ENCODE measurements at regions not wholly inside any gene's neighbourhood (a gene's known extent, or its start where the extent isn't known, plus 50 kb on each side); places are given as distances from the start of the nearest gene placed in this dataset.

DNA sequence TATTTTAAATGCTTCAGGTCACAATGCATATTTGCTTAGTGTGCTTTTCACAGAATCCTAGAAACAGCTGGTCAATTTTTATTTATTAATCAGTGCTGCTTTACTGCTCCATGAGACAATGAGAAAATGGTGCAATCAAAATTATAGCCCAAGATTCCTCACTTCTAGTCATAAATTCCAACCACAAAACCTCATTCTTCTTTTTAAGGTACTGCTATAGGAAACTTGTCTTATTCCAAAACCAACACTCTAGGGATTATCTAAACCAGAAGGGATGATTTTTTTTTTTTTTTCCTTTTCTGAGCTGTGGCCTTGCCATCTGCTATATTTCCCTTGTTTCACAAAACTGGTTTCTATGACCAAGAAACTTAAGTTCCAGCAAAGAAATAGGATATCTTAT, 64.0 kb upstream of the SEMA3A start:
- H3K4me3 ChIP-seq, result no peak overlapping the region
- DNase-seq, result peak; percentile 84
- H3K79me2 ChIP-seq (ENCODE audit: insufficient read depth), result no peaks in the 10 kb centered on the region
- TF ChIP-seq EZH2phosphoT487 (IDR thresholded peaks at IDR 0.05; ENCODE audit: insufficient read depth, low read depth), result 0 out of 2 replicates have a peak, but pooled peaks have one; percentile 45
- TF ChIP-seq EZH2 (IDR thresholded peaks at IDR 0.05; ENCODE audit: insufficient read depth, poor library complexity, severe bottlenecking), result no peak
- peaks cover 7% of the 10 kb centered on the region for H3F3A ChIP-seq (ENCODE audit: insufficient read depth)
- H3K4me2 ChIP-seq (ENCODE audit: unreplicated experiment), result peak overlapping the region; percentile 2
- peaks cover 15% of the 10 kb centered on the region for H3K4me1 ChIP-seq (ENCODE audit: insufficient read depth)
- no peaks in the 10 kb centered on the region for H4K20me1 ChIP-seq (ENCODE audit: insufficient read depth)
- no peaks in the 10 kb centered on the region for H3K9me3 ChIP-seq (ENCODE audit: low read depth)
- no peak overlapping the region for H3K27ac ChIP-seq
- no peak overlapping the region for H3K9ac ChIP-seq
- H3K27me3 ChIP-seq (replicated peaks; ENCODE audit: insufficient read depth), result no peaks in the 10 kb centered on the region
- H3K36me3 ChIP-seq (ENCODE audit: low read depth), result no peaks in the 10 kb centered on the region
- in situ Hi-C loops (cut with MboI), result no loop called here
- H2AFZ ChIP-seq, result no peak overlapping the region
- H3K9me2 ChIP-seq (ENCODE audit: insufficient read depth), result no peaks in the 10 kb centered on the region

DNA sequence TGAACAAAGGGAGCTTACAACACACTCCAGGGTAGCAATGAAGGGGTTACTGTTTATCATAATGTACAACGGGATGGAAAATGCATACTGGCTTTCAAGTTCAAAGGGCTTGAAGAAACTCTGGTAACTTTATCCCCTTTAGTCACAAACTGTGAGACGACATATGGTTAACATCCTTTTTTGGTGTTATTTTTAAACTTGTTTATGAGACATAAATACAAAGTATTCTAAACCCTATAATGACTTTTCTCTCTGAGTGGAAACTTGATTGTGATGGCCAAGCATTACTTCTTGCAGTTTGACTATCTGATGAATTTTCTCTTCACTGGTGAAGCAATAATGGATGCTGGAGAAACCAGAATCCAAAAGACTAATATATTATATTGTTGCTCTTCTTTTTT, 62.0 kb upstream of the SEMA3A start:
- WGBS, 2 experiments (ENCODE audit: low coverage in 1 of 2, low lambda C conversion rate in 2 of 2, missing lambda C conversion rate in 2 of 2), result 32 to 33% methylated on average over 2 of the region's 2 CpGs
- Histone ChIP-seq H3F3A (ENCODE audit: insufficient read depth) (peaks cover 15% of the 10 kb centered on the region), H3K9me3 (ENCODE audit: low read depth) (no peaks in the 10 kb centered on the region), H3K36me3 (ENCODE audit: low read depth) (no peaks in the 10 kb centered on the region), H4K20me1 (ENCODE audit: insufficient read depth) (no peaks in the 10 kb centered on the region), H3K4me1 (ENCODE audit: insufficient read depth) (peaks cover 22% of the 10 kb centered on the region), H3K9ac (no peak overlapping the region), H3K27ac (no peak overlapping the region), H3K4me2 (ENCODE audit: unreplicated experiment) (no peak overlapping the region), H2AFZ (no peak overlapping the region), H3K9me2 (ENCODE audit: insufficient read depth) (no peaks in the 10 kb centered on the region), H3K27me3 (replicated peaks; ENCODE audit: insufficient read depth) (no peaks in the 10 kb centered on the region), H3K79me2 (ENCODE audit: insufficient read depth) (no peaks in the 10 kb centered on the region), H3K4me3 (no peak overlapping the region)
- TF ChIP-seq EZH2phosphoT487 (IDR thresholded peaks at IDR 0.05; ENCODE audit: insufficient read depth, low read depth), result no peak
- TF ChIP-seq EZH2 (IDR thresholded peaks at IDR 0.05; ENCODE audit: insufficient read depth, poor library complexity, severe bottlenecking), result no peak
- in situ Hi-C loops (cut with MboI), result no loop called here
- DNase-seq, result no peak

GRCh38 chr7:84251277-84251781, 56.7 kb upstream of the SEMA3A start:
- no peaks in the 10 kb centered on the region for H3K9me3 ChIP-seq (ENCODE audit: low read depth)
- H3F3A ChIP-seq (ENCODE audit: insufficient read depth), result peaks cover 17% of the 10 kb centered on the region; the same call in 1 of the 2 replicates
- no peaks in the 10 kb centered on the region for H3K36me3 ChIP-seq (ENCODE audit: low read depth)
- no peaks in the 10 kb centered on the region for H3K27me3 ChIP-seq (replicated peaks; ENCODE audit: insufficient read depth)
- H3K4me2 ChIP-seq (ENCODE audit: unreplicated experiment), result peak overlapping the region; percentile 75
- H3K27ac ChIP-seq, result peak overlapping the region; percentile 40
- H3K4me1 ChIP-seq (ENCODE audit: insufficient read depth), result peaks cover 21% of the 10 kb centered on the region
- H4K20me1 ChIP-seq (ENCODE audit: insufficient read depth), result no peaks in the 10 kb centered on the region
- 2% methylated on average over 3 of the region's 3 CpGs for WGBS, 2 experiments (ENCODE audit: low coverage in 1 of 2, low lambda C conversion rate in 2 of 2, missing lambda C conversion rate in 2 of 2)
- peak overlapping the region; percentile 44 for H2AFZ ChIP-seq
- no peaks in the 10 kb centered on the region for H3K79me2 ChIP-seq (ENCODE audit: insufficient read depth)
- in situ Hi-C loops (cut with MboI), result no loop called here
- no peaks in the 10 kb centered on the region for H3K9me2 ChIP-seq (ENCODE audit: insufficient read depth)
- peak; percentile 90 for DNase-seq
- TF ChIP-seq EZH2phosphoT487 (IDR thresholded peaks at IDR 0.05; ENCODE audit: insufficient read depth, low read depth) (no peak), EZH2 (IDR thresholded peaks at IDR 0.05; ENCODE audit: insufficient read depth, poor library complexity, severe bottlenecking) (no peak)
- H3K4me3 ChIP-seq, result no peak overlapping the region
- H3K9ac ChIP-seq, result no peak overlapping the region

DNA sequence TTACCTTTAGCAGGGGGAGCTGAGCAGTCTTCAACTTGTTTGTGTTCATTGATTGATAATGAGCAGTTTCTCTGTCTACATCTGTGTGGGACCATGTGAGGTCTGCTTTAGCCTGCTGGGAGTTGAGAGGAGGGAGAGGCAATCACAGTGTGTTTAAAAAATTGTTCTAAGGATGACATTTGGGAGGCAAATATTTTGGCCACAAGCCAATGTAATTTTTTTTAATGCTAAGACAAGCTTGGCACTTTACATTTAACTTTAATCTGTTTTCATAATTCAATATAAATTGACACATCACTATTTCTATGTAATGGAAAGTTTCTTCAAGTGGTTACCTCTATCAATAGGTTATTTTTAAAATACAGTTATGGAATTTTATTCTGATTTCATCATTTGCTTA, 55.9 kb upstream of the SEMA3A start:
- Histone ChIP-seq H4K20me1 (ENCODE audit: insufficient read depth) (no peaks in the 10 kb centered on the region), H3K4me3 (no peak overlapping the region), H3K79me2 (ENCODE audit: insufficient read depth) (no peaks in the 10 kb centered on the region), H3F3A (ENCODE audit: insufficient read depth) (peaks cover 17% of the 10 kb centered on the region; the same call in 1 of the 2 replicates), H3K9me2 (ENCODE audit: insufficient read depth) (no peaks in the 10 kb centered on the region), H3K9ac (no peak overlapping the region), H3K27ac (no peak overlapping the region), H3K27me3 (replicated peaks; ENCODE audit: insufficient read depth) (no peaks in the 10 kb centered on the region), H3K4me1 (ENCODE audit: insufficient read depth) (peaks cover 21% of the 10 kb centered on the region), H3K9me3 (ENCODE audit: low read depth) (no peaks in the 10 kb centered on the region), H2AFZ (no peak overlapping the region), H3K4me2 (ENCODE audit: unreplicated experiment) (no peak overlapping the region), H3K36me3 (ENCODE audit: low read depth) (no peaks in the 10 kb centered on the region)
- in situ Hi-C loops (cut with MboI), result no loop called here
- no peak for DNase-seq
- no peak for TF ChIP-seq EZH2 (IDR thresholded peaks at IDR 0.05; ENCODE audit: insufficient read depth, poor library complexity, severe bottlenecking)
- TF ChIP-seq EZH2phosphoT487 (IDR thresholded peaks at IDR 0.05; ENCODE audit: insufficient read depth, low read depth), result no peak

- no peak for TF ChIP-seq EZH2 (IDR thresholded peaks at IDR 0.05; ENCODE audit: insufficient read depth, poor library complexity, severe bottlenecking)
- TF ChIP-seq EZH2phosphoT487 (IDR thresholded peaks at IDR 0.05; ENCODE audit: insufficient read depth, low read depth), result no peak
- Histone ChIP-seq H3K9me2 (ENCODE audit: insufficient read depth) (no peaks in the 10 kb centered on the region), H3F3A (ENCODE audit: insufficient read depth) (peaks cover 17% of the 10 kb centered on the region; the same call in 1 of the 2 replicates), H3K27ac (no peak overlapping the region), H3K4me3 (no peak overlapping the region), H3K9me3 (ENCODE audit: low read depth) (no peaks in the 10 kb centered on the region), H3K27me3 (replicated peaks; ENCODE audit: insufficient read depth) (no peaks in the 10 kb centered on the region), H3K4me2 (ENCODE audit: unreplicated experiment) (no peak overlapping the region), H4K20me1 (ENCODE audit: insufficient read depth) (no peaks in the 10 kb centered on the region), H3K36me3 (ENCODE audit: low read depth) (no peaks in the 10 kb centered on the region), H3K79me2 (ENCODE audit: insufficient read depth) (no peaks in the 10 kb centered on the region), H3K4me1 (ENCODE audit: insufficient read depth) (peaks cover 21% of the 10 kb centered on the region), H2AFZ (no peak overlapping the region), H3K9ac (no peak overlapping the region)
- in situ Hi-C loops (cut with MboI), result no loop called here
- no peak for DNase-seq
- 67 to 83% methylated on average over 1 of the region's 1 CpG for WGBS, 2 experiments (ENCODE audit: low coverage in 1 of 2, low lambda C conversion rate in 2 of 2, missing lambda C conversion rate in 2 of 2)
Measured at GRCh38 chr7:84249656-84250055, 55.1 kb upstream of the SEMA3A start.

Data from GM23248 (cell line).